GM19238 (cell line): ENCODE measurements at regions not wholly inside any gene's neighbourhood (a gene's known extent, or its start where the extent isn't known, plus 50 kb on each side); places are given as distances from the start of the nearest gene placed in this dataset.

Source experiments
- DNase-seq: peaks from one replicate; pipeline ENCODE4 v3.0.0; 2011; ENCODE audit warnings: low spot score; ENCODE audit not compliant: insufficient read length

GRCh38 chr15:95981209-95981608 is 349.3 kb upstream of the NR2F2 start:
- DNase-seq = no peak

GRCh38 chr15:95987299-95987698 is 343.2 kb upstream of the NR2F2 start:
- DNase-seq = no peak

GRCh38 chr15:95987886-95988573 is 342.5 kb upstream of the NR2F2 start:
- DNase-seq = no peak

- no peak for DNase-seq
Observed at GRCh38 chr15:95988574-95988887, 342.0 kb upstream of the NR2F2 start.

- DNase-seq = no peak
Observed at GRCh38 chr15:95989392-95989791, 341.1 kb upstream of the NR2F2 start.

GRCh38 chr15:95990833-95991232 is 339.7 kb upstream of the NR2F2 start:
- no peak for DNase-seq

GRCh38 chr15:95994418-95994817 is 336.1 kb upstream of the NR2F2 start:
- no peak for DNase-seq

GRCh38 chr15:95995375-95996168 is 334.9 kb upstream of the NR2F2 start:
- DNase-seq = no peak

GRCh38 chr15:95996494-95996893 is 334.0 kb upstream of the NR2F2 start:
- no peak for DNase-seq

- no peak for DNase-seq
Observed at GRCh38 chr15:95998935-95999334, 331.6 kb upstream of the NR2F2 start.

- DNase-seq = no peak
Observed at GRCh38 chr15:96002890-96003859, 327.3 kb upstream of the NR2F2 start.

- DNase-seq = no peak
Observed at GRCh38 chr15:96005906-96006305, 324.6 kb upstream of the NR2F2 start.

- no peak for DNase-seq
Observed at GRCh38 chr15:96011136-96011535, 319.4 kb upstream of the NR2F2 start.

GRCh38 chr15:96014939-96015338 is 315.6 kb upstream of the NR2F2 start:
- no peak for DNase-seq

- no peak for DNase-seq
Observed at GRCh38 chr15:96019114-96019513, 311.4 kb upstream of the NR2F2 start.

GRCh38 chr15:96020133-96020532 is 310.4 kb upstream of the NR2F2 start:
- DNase-seq = no peak

GRCh38 chr15:96020797-96021196 is 309.7 kb upstream of the NR2F2 start:
- DNase-seq = no peak

- DNase-seq = no peak
Observed at GRCh38 chr15:96023081-96023480, 307.4 kb upstream of the NR2F2 start.

GRCh38 chr15:96027501-96027900 is 303.0 kb upstream of the NR2F2 start:
- DNase-seq = no peak

GRCh38 chr15:96028620-96029019 is 301.9 kb upstream of the NR2F2 start:
- no peak for DNase-seq

GRCh38 chr15:96029172-96029571 is 301.3 kb upstream of the NR2F2 start:
- no peak for DNase-seq
